Loucy (cell line): ENCODE measurements at regions not wholly inside any gene's neighbourhood (a gene's known extent, or its start where the extent isn't known, plus 50 kb on each side); places are given as distances from the start of the nearest gene placed in this dataset.

ENCODE experiments used
- EZH2phosphoT487 ChIP-seq: fragments of 200-600 bp; IDR thresholded peaks from 2 replicates; pipeline ENCODE4 v1.6.1; 2018; ENCODE audit warnings: antibody characterized with exemption, mild to moderate bottlenecking, moderate library complexity, borderline replicate concordance
- TF ChIP-seq, protein P1 (sequence below): fragments of 200-600 bp; sonication (generic); conservative IDR thresholded peaks from 2 replicates; pipeline ENCODE4 v1.5.1; 2014; ENCODE audit warnings: mild to moderate bottlenecking, antibody characterized with exemption, low read length

GRCh38 chr5:30150231-30150630 lies 1043.3 kb upstream of the CDH6 start:
- TF ChIP-seq, protein P1, sequence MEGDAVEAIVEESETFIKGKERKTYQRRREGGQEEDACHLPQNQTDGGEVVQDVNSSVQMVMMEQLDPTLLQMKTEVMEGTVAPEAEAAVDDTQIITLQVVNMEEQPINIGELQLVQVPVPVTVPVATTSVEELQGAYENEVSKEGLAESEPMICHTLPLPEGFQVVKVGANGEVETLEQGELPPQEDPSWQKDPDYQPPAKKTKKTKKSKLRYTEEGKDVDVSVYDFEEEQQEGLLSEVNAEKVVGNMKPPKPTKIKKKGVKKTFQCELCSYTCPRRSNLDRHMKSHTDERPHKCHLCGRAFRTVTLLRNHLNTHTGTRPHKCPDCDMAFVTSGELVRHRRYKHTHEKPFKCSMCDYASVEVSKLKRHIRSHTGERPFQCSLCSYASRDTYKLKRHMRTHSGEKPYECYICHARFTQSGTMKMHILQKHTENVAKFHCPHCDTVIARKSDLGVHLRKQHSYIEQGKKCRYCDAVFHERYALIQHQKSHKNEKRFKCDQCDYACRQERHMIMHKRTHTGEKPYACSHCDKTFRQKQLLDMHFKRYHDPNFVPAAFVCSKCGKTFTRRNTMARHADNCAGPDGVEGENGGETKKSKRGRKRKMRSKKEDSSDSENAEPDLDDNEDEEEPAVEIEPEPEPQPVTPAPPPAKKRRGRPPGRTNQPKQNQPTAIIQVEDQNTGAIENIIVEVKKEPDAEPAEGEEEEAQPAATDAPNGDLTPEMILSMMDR = no peak
- TF ChIP-seq EZH2phosphoT487 = no peak
